Motor neuron (in vitro differentiated cells): ENCODE measurements at regions not wholly inside any gene's neighbourhood (a gene's known extent, or its start where the extent isn't known, plus 50 kb on each side); places are given as distances from the start of the nearest gene placed in this dataset.
A peak's percentile ranks its signal among the peaks of the same experiment; 100 is the strongest.

Source experiments
- ATAC-seq, 8 experiments: fragments of 200-7000 bp; cut with Tn5 transposase; replicated peaks in 6 of 8; 2 replicates each; pipeline ENCODE4 v1.8.0; 2021; ENCODE audit warnings: mild to moderate bottlenecking in 8 of 8, moderate library complexity in 8 of 8
- H3K27ac ChIP-seq, 2 donors: fragments of 250-450 bp; sonication (Bioruptor Pico); 2 replicates each; pipeline ENCODE4 v1.9.0; 2021; ENCODE audit warnings: antibody characterized with exemption in 2 of 2, mild to moderate bottlenecking in 2 of 2, moderate library complexity in 1 of 2
- H3K4me1 ChIP-seq, 2 donors: fragments of 250-450 bp; sonication (Bioruptor Pico); replicated peaks in 1 of 2; 2 replicates each; pipeline ENCODE4 v1.6.1; 2021; ENCODE audit warnings: antibody characterized with exemption in 2 of 2, mild to moderate bottlenecking in 2 of 2, moderate library complexity in 1 of 2
- H3K4me3 ChIP-seq, 5 donors: fragments of 250-450 bp; sonication (Bioruptor Pico); 2 replicates each; pipeline ENCODE4 v1.9.0; 2021; ENCODE audit warnings: antibody characterized with exemption in 5 of 5, mild to moderate bottlenecking in 5 of 5, moderate library complexity in 4 of 5
- WGBS, 10 experiments: fragments of 450-650 bp; shearing (Covaris generic); methylation state at CpG; one replicate each; pipeline ENCODE4 v1.0.0; 2022; 5-methylcytosine and 5-hydroxymethylcytosine counted together
- in situ Hi-C, 9 experiments: fragments of 400-800 bp; cut with MboI; loops; one replicate each; pipeline ENCODE4 v1.15.0; 2021; ENCODE audit warnings: low sequenced_read_pairs in 9 of 9, low pct_unique_long_range_greater_than_20kb in 2 of 9; ENCODE audit not compliant: unreplicated experiment in 9 of 9

GRCh38 chr9:23464275-23464674 lies 361.8 kb downstream of the ELAVL2 start:
- in situ Hi-C loops = no loop called here
- WGBS, 10 experiments = 0 to 100% (median 92%) methylated on average over 1 to 4 of the region's 4 CpGs
- ATAC-seq = no peak
- H3K27ac ChIP-seq = no peak overlapping the region
- no peak overlapping the region for H3K4me3 ChIP-seq
- no peaks in the 10 kb centered on the region for H3K4me1 ChIP-seq

- Histone ChIP-seq H3K4me3 (no peak overlapping the region), H3K27ac (no peak overlapping the region), H3K4me1 (no peaks in the 10 kb centered on the region)
- in situ Hi-C loops = no loop called here
- ATAC-seq = no peak
- 11 to 96% (median 87%) methylated on average over 3 to 4 of the region's 4 CpGs for WGBS, 10 experiments
Measured at GRCh38 chr9:23467276-23467675, 358.8 kb downstream of the ELAVL2 start.

- WGBS, 10 experiments = 0 to 94% (median 59%) methylated on average over 1 to 2 of the region's 2 CpGs; no CpG with 5 or more reads in 2 of the 10 experiments
- in situ Hi-C loops = no loop called here
- no peaks in the 10 kb centered on the region for H3K4me1 ChIP-seq
- no peak overlapping the region for H3K27ac ChIP-seq
- no peak for ATAC-seq
- no peak overlapping the region for H3K4me3 ChIP-seq
Measured at GRCh38 chr9:23477908-23478307, 348.1 kb downstream of the ELAVL2 start.

- WGBS, 10 experiments = 0 to 100% (median 82%) methylated on average over 1 of the region's 1 CpG; no CpG with 5 or more reads in 2 of the 10 experiments
Measured at GRCh38 chr9:23483566-23483965, 342.5 kb downstream of the ELAVL2 start.

GRCh38 chr9:23492126-23493002 lies 333.7 kb downstream of the ELAVL2 start:
- Histone ChIP-seq H3K4me3 (no peak overlapping the region), H3K27ac (no peak overlapping the region), H3K4me1 (peaks cover 7 to 16% of the 10 kb centered on the region in 2 donors)
- WGBS, 10 experiments = 0 to 88% (median 43%) methylated on average over 2 to 5 of the region's 5 CpGs; no CpG with 5 or more reads in 1 of the 10 experiments
- peak; percentile 38 to 91 (median 75) for ATAC-seq
- in situ Hi-C loops = no loop called here

More at GRCh38 chr9:23483566-23483965, 342.5 kb downstream of the ELAVL2 start:
- in situ Hi-C loops = no loop called here
- no peak overlapping the region for H3K4me3 ChIP-seq
- no peaks in the 10 kb centered on the region for H3K4me1 ChIP-seq
- H3K27ac ChIP-seq = no peak overlapping the region
- no peak for ATAC-seq

- Histone ChIP-seq H3K27ac (no peak overlapping the region), H3K4me3 (no peak overlapping the region), H3K4me1 (peaks cover 7 to 16% of the 10 kb centered on the region in 2 donors)
- in situ Hi-C loops = no loop called here
- no peak for ATAC-seq
- 12 to 93% (median 74%) methylated on average over 1 to 5 of the region's 5 CpGs for WGBS, 10 experiments
Measured at GRCh38 chr9:23493219-23493618, 332.8 kb downstream of the ELAVL2 start.

GRCh38 chr9:23496489-23497136 lies 329.4 kb downstream of the ELAVL2 start:
- WGBS, 10 experiments = 0 to 91% (median 79%) methylated on average over 1 to 2 of the region's 2 CpGs; no CpG with 5 or more reads in 1 of the 10 experiments
- Histone ChIP-seq H3K4me1 (peaks cover 7 to 16% of the 10 kb centered on the region in 2 donors), H3K27ac (no peak overlapping the region), H3K4me3 (no peak overlapping the region)
- peak in 5 of 8 experiments; percentile 40 to 87 (median 78) for ATAC-seq
- in situ Hi-C loops = no loop called here

- peak in 3 of 8 experiments; percentile 12 to 61 (median 16) for ATAC-seq
- Histone ChIP-seq H3K4me3 (no peak overlapping the region), H3K4me1 (peaks cover 7 to 16% of the 10 kb centered on the region in 2 donors), H3K27ac (no peak overlapping the region)
- in situ Hi-C loops = no loop called here
- WGBS, 10 experiments = 0 to 94% (median 58%) methylated on average over 1 to 4 of the region's 4 CpGs; no CpG with 5 or more reads in 3 of the 10 experiments
Measured at GRCh38 chr9:23497137-23497504, 328.9 kb downstream of the ELAVL2 start.

GRCh38 chr9:23502004-23502403 lies 324.0 kb downstream of the ELAVL2 start:
- in situ Hi-C loops = no loop called here
- Histone ChIP-seq H3K4me1 (peaks cover under 1 to 4% of the 10 kb centered on the region in 2 donors), H3K4me3 (no peak overlapping the region), H3K27ac (no peak overlapping the region)
- no peak for ATAC-seq
- 0 to 100% (median 100%) methylated on average over 1 of the region's 1 CpG; no CpG with 5 or more reads in 1 of the 10 experiments for WGBS, 10 experiments

- no peak overlapping the region for H3K27ac ChIP-seq
- no peak overlapping the region for H3K4me3 ChIP-seq
- no peaks in the 10 kb centered on the region for H3K4me1 ChIP-seq
- in situ Hi-C loops = no loop called here
- no peak for ATAC-seq
- WGBS, 10 experiments = 40 to 100% (median 85%) methylated on average over 1 to 3 of the region's 3 CpGs; no CpG with 5 or more reads in 5 of the 10 experiments
Measured at GRCh38 chr9:23522952-23523351, 303.1 kb downstream of the ELAVL2 start.

- WGBS, 10 experiments = 0 to 100% (median 51%) methylated on average over 1 to 2 of the region's 2 CpGs
- in situ Hi-C loops = no loop called here
- ATAC-seq = no peak
- Histone ChIP-seq H3K4me3 (no peak overlapping the region), H3K27ac (no peak overlapping the region), H3K4me1 (no peaks in the 10 kb centered on the region)
Measured at GRCh38 chr9:23524607-23525155, 301.4 kb downstream of the ELAVL2 start.

- in situ Hi-C loops = no loop called here
- no peaks in the 10 kb centered on the region for H3K4me1 ChIP-seq
- no peak overlapping the region for H3K27ac ChIP-seq
- ATAC-seq = no peak
- no peak overlapping the region for H3K4me3 ChIP-seq
Measured at GRCh38 chr9:23526806-23527205, 299.2 kb downstream of the ELAVL2 start.

- in situ Hi-C loops = no loop called here
- Histone ChIP-seq H3K4me3 (no peak overlapping the region), H3K27ac (no peak overlapping the region), H3K4me1 (peaks cover 4 to 7% of the 10 kb centered on the region in 2 donors)
- 0 to 100% (median 93%) methylated on average over 1 to 2 of the region's 2 CpGs for WGBS, 10 experiments
- ATAC-seq = no peak
Measured at GRCh38 chr9:23532282-23532681, 293.8 kb downstream of the ELAVL2 start.
